Astrocyte (in vitro differentiated cells and primary cell): ENCODE measurements at regions not wholly inside any gene's neighbourhood (a gene's known extent, or its start where the extent isn't known, plus 50 kb on each side); places are given as distances from the start of the nearest gene placed in this dataset.

Source experiments
- DNase-seq: peaks from one replicate; pipeline ENCODE4 v3.0.0-alpha.2; 2010; ENCODE audit warnings: low read depth
- FAIRE-seq: peaks from 2 replicates; lab custom pipeline; 2011; peaks lifted over from hg19 to GRCh38; lab: Jason Lieb, UNC
- H2AFZ ChIP-seq: 2 replicates; pipeline ENCODE4 v1.6.0; 2012; ENCODE audit warnings: low read depth, low read length, inconsistent platforms
- H3K27ac ChIP-seq: 2 replicates; pipeline ENCODE4 v1.5.1; 2011; ENCODE audit warnings: low read depth, low read length, inconsistent platforms
- H3K27me3 ChIP-seq: 2 replicates; pipeline ENCODE4 v1.6.0; 2011; ENCODE audit warnings: low read length, inconsistent platforms; ENCODE audit not compliant: insufficient read depth
- H3K36me3 ChIP-seq: 2 replicates; pipeline ENCODE4 v1.5.1; 2011; ENCODE audit warnings: low read length, inconsistent platforms; ENCODE audit not compliant: insufficient read depth
- H3K4me1 ChIP-seq: 2 replicates; pipeline ENCODE4 v1.5.1; 2011; ENCODE audit warnings: low read length, inconsistent platforms; ENCODE audit not compliant: insufficient read depth
- H3K4me2 ChIP-seq: 2 replicates; pipeline ENCODE4 v1.6.0; 2012; ENCODE audit warnings: low read length, inconsistent platforms
- H3K4me3 ChIP-seq: 2 replicates; pipeline ENCODE4 v1.5.1; 2011; ENCODE audit warnings: low read depth, mild to moderate bottlenecking, low read length, inconsistent platforms; ENCODE audit not compliant: insufficient read depth
- H3K79me2 ChIP-seq: 2 replicates; pipeline ENCODE4 v1.6.0; 2012; ENCODE audit warnings: mild to moderate bottlenecking, low read length, inconsistent platforms; ENCODE audit not compliant: insufficient read depth
- H3K9ac ChIP-seq: 2 replicates; pipeline ENCODE4 v1.6.0; 2012; ENCODE audit warnings: mild to moderate bottlenecking, low read length, inconsistent platforms
- H3K9me3 ChIP-seq: 2 replicates; pipeline ENCODE4 v1.5.1; 2012; ENCODE audit warnings: low read depth, mild to moderate bottlenecking, low read length, inconsistent platforms; ENCODE audit not compliant: insufficient read depth
- H4K20me1 ChIP-seq: 2 replicates; pipeline ENCODE4 v1.6.0; 2012; ENCODE audit warnings: low read length, inconsistent platforms; ENCODE audit not compliant: insufficient read depth
- H3K27ac Mint-ChIP-seq: one replicate; pipeline ENCODE4 v1.8.0; 2021; ENCODE audit warnings: mild to moderate bottlenecking, mixed read lengths; ENCODE audit not compliant: unreplicated experiment
- H3K27me3 Mint-ChIP-seq: one replicate; pipeline ENCODE4 v1.8.0; 2021; ENCODE audit warnings: low read depth, mixed read lengths; ENCODE audit not compliant: unreplicated experiment
- H3K36me3 Mint-ChIP-seq: one replicate; pipeline ENCODE4 v1.8.0; 2021; ENCODE audit warnings: low read depth, mixed read lengths; ENCODE audit not compliant: unreplicated experiment
- H3K4me1 Mint-ChIP-seq: one replicate; pipeline ENCODE4 v1.8.0; 2021; ENCODE audit warnings: low read depth, mixed read lengths; ENCODE audit not compliant: unreplicated experiment
- H3K4me3 Mint-ChIP-seq: one replicate; pipeline ENCODE4 v1.8.0; 2021; ENCODE audit warnings: mild to moderate bottlenecking, moderate library complexity, mixed read lengths; ENCODE audit not compliant: unreplicated experiment
- H3K9me3 Mint-ChIP-seq: one replicate; pipeline ENCODE4 v1.8.0; 2021; ENCODE audit warnings: mild to moderate bottlenecking, mixed read lengths; ENCODE audit not compliant: unreplicated experiment
- CTCF ChIP-seq: IDR thresholded peaks from 2 replicates; pipeline ENCODE4 v1.5.1; 2011; ENCODE audit warnings: low read depth, mild to moderate bottlenecking, inconsistent platforms, low read length, moderate library complexity; ENCODE audit not compliant: insufficient read depth
- EZH2 ChIP-seq: IDR thresholded peaks from 2 replicates; pipeline ENCODE4 v1.6.1; 2012; ENCODE audit warnings: mild to moderate bottlenecking, low read length, inconsistent platforms; ENCODE audit not compliant: insufficient read depth

GRCh38 chr14:104371031-104371430 lies 208.5 kb upstream of the C14orf180 start:
- H3K4me1 Mint-ChIP-seq: no peaks in the 10 kb centered on the region
- FAIRE-seq: no peak
- H3K27ac ChIP-seq: no peak overlapping the region
- H3K79me2 ChIP-seq: no peaks in the 10 kb centered on the region
- no peaks in the 10 kb centered on the region for H3K36me3 ChIP-seq
- no peak overlapping the region for H3K4me3 ChIP-seq
- H3K9me3 Mint-ChIP-seq: peaks cover 5% of the 10 kb centered on the region
- H2AFZ ChIP-seq: no peak overlapping the region
- H3K4me3 Mint-ChIP-seq: no peak overlapping the region
- no peaks in the 10 kb centered on the region for H3K9me3 ChIP-seq
- H3K4me2 ChIP-seq: no peak overlapping the region
- no peaks in the 10 kb centered on the region for H3K4me1 ChIP-seq
- H3K9ac ChIP-seq: no peak overlapping the region
- DNase-seq: no peak
- peaks cover 21% of the 10 kb centered on the region for H3K27me3 Mint-ChIP-seq
- H3K36me3 Mint-ChIP-seq: no peaks in the 10 kb centered on the region
- H3K27ac Mint-ChIP-seq: no peak overlapping the region
- H4K20me1 ChIP-seq: no peaks in the 10 kb centered on the region
- H3K27me3 ChIP-seq: no peaks in the 10 kb centered on the region
- TF ChIP-seq CTCF (no peak), EZH2 (no peak)

DNA sequence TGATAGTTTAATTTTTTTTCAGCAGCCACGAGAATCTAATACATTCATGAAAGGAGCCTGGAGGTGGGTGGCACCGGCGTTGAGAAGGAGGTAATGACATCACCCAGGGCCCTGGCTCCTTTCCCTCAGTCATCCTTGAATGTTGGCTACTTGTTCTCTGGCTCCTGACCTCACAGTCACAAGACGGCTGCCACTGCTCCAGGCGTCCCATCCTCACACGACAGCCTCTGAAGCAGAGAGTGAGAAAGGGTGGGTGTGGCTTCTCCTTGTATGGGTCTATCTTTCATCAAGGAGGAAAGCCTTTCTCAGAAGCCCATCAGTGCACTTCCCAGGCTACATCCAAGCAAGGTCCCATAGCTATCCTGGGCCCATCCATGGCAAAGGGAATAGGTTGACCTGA lies 207.6 kb upstream of the C14orf180 start:
- Histone ChIP-seq H2AFZ (no peak overlapping the region), H3K27me3 (no peaks in the 10 kb centered on the region), H4K20me1 (no peaks in the 10 kb centered on the region), H3K27ac (no peak overlapping the region), H3K36me3 (no peaks in the 10 kb centered on the region), H3K9ac (no peak overlapping the region), H3K4me2 (no peak overlapping the region), H3K9me3 (no peaks in the 10 kb centered on the region), H3K4me1 (no peaks in the 10 kb centered on the region), H3K79me2 (no peaks in the 10 kb centered on the region), H3K4me3 (no peak overlapping the region)
- Mint-ChIP-seq H3K27ac (no peak overlapping the region), H3K9me3 (peaks cover 2% of the 10 kb centered on the region), H3K36me3 (no peaks in the 10 kb centered on the region), H3K4me3 (no peak overlapping the region), H3K4me1 (no peaks in the 10 kb centered on the region), H3K27me3 (peaks cover 26% of the 10 kb centered on the region)
- FAIRE-seq: no peak
- TF ChIP-seq EZH2 (no peak), CTCF (no peak)
- no peak for DNase-seq

GRCh38 chr14:104372390-104373054 lies 207.0 kb upstream of the C14orf180 start:
- H3K79me2 ChIP-seq: no peaks in the 10 kb centered on the region
- Mint-ChIP-seq H3K4me1 (no peaks in the 10 kb centered on the region), H3K9me3 (peaks cover 2% of the 10 kb centered on the region), H3K27me3 (peaks cover 32% of the 10 kb centered on the region), H3K4me3 (no peak overlapping the region), H3K27ac (no peak overlapping the region), H3K36me3 (no peaks in the 10 kb centered on the region)
- H3K9me3 ChIP-seq: no peaks in the 10 kb centered on the region
- H3K4me1 ChIP-seq: no peaks in the 10 kb centered on the region
- no peak overlapping the region for H3K4me3 ChIP-seq
- DNase-seq (no peak), FAIRE-seq (no peak)
- no peak for TF ChIP-seq EZH2
- no peak for TF ChIP-seq CTCF
- H3K36me3 ChIP-seq: no peaks in the 10 kb centered on the region
- no peaks in the 10 kb centered on the region for H3K27me3 ChIP-seq
- no peak overlapping the region for H3K9ac ChIP-seq
- H4K20me1 ChIP-seq: no peaks in the 10 kb centered on the region
- no peak overlapping the region for H3K4me2 ChIP-seq
- H3K27ac ChIP-seq: no peak overlapping the region
- no peak overlapping the region for H2AFZ ChIP-seq
